ENCODE measurements at regions not wholly inside any gene's neighbourhood (a gene's known extent, or its start where the extent isn't known, plus 50 kb on each side); places are given as distances from the start of the nearest gene placed in this dataset.
A peak's percentile ranks its signal among the peaks of the same experiment; 100 is the strongest.

- DNase-seq (ENCODE audit: low read depth, low spot score): no peak
These were observed 146.4 kb downstream of the PHETA1 start for GRCh38 chr12:111222523-111222922.

DNA sequence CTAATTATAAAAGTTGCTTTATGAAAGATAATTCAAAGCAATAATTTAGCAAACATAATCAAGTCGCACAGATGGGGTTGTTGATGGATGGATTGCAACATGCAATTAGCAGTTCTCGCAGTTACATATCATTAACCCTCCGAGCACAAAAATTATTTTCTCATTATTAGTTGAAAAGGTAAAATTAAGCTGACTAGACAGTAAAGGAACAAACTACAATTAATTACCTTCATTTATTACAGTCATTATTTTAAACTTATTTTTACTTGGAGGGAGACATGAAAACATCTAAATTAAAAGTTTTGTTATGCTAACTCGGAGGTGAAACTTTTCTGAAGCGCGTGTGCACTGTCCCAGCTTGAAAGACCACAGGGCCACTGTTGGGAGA is 146.9 kb downstream of the PHETA1 start:
- DNase-seq (ENCODE audit: low read depth, low spot score): no peak

DNA sequence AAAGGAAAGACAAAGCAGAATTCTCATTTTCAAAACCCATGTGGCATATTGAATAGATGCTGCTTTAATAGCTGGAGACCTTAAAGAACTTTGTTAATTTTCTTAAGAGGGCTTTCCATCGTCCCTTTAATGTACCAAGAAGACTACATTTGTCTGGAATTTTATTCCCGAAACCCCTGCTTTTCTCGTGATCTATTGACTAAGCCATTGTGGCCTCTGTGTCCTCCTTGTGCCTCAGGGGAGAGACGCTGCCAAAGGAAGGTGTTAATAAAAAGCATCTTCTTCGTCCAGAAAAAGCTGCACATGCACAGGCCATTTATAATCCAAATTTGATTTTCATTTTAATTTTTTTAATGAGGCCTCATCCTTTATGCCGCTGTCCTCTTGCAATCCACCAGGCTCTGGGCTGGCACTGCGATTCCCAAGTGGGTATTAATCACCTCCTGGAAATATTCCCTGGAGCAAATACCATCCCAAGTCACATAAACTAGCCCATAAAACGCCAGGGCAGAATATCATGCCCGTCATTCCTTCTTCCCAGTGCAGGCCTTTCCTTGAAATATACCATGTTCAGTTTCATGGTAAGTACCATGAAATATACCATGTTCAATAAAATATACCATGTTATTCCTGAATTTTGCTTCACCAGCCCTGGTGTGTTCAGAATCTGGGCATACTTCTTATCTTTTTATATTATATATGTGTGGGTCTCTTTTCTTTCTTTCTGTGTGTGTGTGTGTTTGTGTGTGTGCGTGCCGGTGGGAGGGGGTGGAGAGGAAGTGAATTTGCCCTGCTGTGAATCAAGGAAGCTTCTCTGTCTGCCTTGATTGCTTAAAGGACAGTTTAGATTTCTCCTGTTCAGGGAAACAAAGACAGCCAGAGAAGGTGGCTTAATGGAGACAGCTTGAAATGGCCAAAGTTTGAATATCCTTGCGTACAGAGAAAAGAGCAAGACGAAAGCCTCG is 147.6 kb downstream of the PHETA1 start:
- DNase-seq (ENCODE audit: low read depth, low spot score): no peak

- no peak for DNase-seq (ENCODE audit: low read depth, low spot score)
These were observed 148.5 kb downstream of the PHETA1 start for GRCh38 chr12:111220363-111220762.

DNA sequence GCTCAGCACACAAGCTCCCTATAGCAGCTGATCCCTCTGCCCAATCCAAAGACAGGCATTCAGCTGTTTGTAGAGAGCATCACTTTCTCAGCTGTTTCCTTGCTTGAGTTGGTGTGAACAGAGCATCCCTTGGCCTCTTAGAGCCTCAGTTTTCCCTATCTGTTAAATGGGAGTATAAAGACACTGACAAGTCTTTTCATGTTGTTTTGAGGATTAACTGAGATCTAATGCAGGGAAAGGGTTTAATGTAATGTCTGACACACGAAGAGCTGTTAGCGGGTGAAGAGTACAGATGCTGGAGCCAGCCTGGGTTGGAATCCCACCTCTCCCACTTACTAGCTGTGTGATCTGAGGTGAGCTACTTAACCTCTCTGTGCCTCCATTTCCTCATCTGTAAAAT is 149.5 kb downstream of the PHETA1 start:
- DNase-seq (ENCODE audit: low read depth, low spot score): no peak

DNA sequence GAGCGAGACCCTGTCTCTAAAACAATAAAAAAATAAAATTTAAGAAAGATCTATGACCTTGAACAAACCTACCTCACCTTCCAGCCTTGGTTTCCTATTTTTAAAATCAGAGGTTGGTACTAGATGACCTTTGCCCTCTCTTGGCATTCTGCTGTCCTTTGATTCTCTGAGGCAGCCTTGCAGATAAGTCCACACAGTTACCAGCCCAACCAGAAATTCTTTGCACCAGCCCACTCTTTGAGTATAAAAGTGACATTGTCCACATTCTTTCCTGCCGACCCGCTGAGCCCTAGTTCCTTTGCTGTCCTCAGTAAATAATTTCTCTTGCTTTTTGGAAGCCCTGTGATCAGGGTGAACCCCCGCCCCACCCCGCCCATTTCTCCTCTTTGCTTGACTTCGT is 150.4 kb downstream of the PHETA1 start:
- no peak for DNase-seq (ENCODE audit: low read depth, low spot score)

- no peak for DNase-seq (ENCODE audit: low read depth, low spot score)
These were observed 152.3 kb downstream of the PHETA1 start for GRCh38 chr12:111216387-111217159.

DNA sequence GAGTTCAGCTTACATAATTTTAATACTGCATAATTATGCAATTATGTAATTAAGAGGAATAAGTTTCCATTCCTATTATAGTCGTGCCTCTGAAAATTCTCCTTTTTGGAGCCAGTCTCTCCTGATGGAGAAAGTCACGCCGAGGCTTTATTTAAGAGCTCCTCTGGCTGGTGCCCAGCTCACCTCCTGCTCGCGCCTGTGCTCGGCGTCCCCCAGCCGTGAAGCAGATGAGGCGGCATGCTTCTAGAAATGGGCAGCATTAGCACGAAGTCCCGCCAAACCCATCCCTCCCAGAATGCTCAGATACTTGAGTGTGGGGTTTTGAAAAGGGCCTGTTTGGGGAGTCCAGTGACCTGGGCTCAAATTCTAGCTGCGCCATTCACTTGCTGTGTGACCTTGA is 153.0 kb downstream of the PHETA1 start:
- DNase-seq (ENCODE audit: low read depth, low spot score): no peak

GRCh38 chr12:111214401-111214800 is 154.5 kb downstream of the PHETA1 start:
- no peak for DNase-seq (ENCODE audit: low read depth, low spot score)

GRCh38 chr12:111213561-111213960 is 155.3 kb downstream of the PHETA1 start:
- no peak for DNase-seq (ENCODE audit: low read depth, low spot score)

DNA sequence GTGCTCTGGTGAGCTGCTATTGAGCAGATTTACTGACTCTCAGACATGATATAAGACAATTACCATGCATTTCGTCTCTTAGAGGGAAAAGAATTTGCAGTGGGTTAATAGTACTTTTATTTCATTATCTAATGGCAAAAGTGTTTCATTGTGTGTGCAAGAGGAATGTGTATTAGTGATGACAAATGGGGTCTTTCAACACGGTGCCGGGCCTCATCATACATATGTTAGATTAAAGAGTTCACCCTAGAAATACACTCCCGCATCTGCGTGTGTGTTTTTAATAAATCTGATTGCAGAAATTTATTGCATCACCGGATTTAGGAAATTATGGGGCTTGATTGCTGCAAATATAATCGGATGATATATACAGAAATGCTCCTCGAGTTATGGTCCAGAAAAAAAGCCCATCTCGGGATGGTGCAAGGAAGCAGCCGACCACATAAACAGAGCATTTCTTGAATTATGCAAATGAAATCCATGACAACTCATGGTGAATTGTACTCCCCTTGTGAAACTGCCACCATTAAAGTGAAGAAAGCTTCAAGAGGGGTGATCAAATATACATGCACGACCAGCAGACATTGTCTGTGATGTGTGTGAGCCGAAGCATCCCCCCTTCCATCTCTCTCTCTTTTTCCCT is 156.0 kb downstream of the PHETA1 start:
- DNase-seq (ENCODE audit: low read depth, low spot score): no peak

GRCh38 chr12:111211910-111212757 is 156.8 kb downstream of the PHETA1 start:
- DNase-seq (ENCODE audit: low read depth, low spot score): peak; percentile 13

GRCh38 chr12:111209811-111210210 is 159.1 kb downstream of the PHETA1 start:
- no peak for DNase-seq (ENCODE audit: low read depth, low spot score)

DNA sequence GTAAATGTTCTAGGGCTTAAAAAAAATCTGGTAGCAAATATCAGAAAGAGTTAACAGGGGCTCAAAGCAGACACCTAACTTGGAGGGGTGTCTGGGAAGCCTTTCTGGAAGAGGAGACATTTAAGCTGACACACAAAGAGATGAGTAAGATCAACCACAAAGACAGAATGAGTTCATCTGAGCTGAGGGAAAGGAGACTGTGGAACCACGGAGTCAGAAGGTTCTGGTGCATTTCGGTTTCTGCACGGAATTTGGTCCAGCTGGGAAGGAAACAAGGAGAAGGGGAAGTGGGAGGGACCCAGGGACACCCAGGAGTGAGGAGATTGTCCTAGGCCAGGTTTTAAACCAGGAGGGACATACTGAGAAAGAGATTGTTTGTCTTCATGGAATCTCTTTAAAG is 161.1 kb downstream of the PHETA1 start:
- no peak for DNase-seq (ENCODE audit: low read depth, low spot score)

- DNase-seq (ENCODE audit: low read depth, low spot score): no peak
These were observed 164.1 kb downstream of the PHETA1 start for GRCh38 chr12:111204788-111205241.

DNA sequence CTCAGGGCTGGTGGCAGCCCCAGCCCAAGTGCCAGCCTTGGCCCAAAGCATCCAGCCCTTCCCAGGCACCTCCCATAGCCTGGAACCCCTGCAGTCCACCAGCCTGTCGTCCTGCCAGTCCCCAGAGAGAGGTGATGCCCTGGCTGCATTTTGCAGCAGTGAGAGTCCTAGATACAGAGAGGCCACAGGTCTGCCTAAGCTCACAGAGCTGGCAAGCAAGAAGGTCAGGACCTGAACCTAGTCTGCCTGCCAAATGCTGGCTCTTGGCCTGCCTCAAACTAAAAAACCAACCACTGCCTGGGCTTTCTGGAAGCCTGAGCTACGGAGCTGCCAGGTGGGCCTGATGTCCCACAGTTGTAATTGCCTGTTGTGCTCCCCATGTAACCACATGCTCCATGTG is 164.9 kb downstream of the PHETA1 start:
- DNase-seq (ENCODE audit: low read depth, low spot score): no peak

DNA sequence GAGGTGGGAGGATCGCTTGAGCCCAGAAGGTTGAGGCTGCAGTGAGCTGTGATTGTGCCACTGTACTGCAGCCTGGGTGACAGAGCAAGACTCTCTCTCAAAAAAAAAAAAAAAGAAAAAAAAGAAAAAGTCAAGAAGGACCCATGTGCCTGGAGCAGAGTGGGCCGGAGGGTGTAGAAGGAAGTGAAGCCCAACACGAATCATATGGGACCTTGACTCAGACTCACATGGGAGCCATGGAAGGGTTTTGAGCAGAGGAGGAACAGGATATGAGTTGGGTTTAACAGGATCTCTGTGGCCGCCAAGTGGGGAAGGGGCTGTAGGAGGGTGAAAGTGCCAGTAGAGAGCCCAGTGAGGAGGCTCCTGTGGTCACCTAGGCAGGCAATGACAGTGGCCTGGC is 165.4 kb downstream of the PHETA1 start:
- DNase-seq (ENCODE audit: low read depth, low spot score): no peak

DNA sequence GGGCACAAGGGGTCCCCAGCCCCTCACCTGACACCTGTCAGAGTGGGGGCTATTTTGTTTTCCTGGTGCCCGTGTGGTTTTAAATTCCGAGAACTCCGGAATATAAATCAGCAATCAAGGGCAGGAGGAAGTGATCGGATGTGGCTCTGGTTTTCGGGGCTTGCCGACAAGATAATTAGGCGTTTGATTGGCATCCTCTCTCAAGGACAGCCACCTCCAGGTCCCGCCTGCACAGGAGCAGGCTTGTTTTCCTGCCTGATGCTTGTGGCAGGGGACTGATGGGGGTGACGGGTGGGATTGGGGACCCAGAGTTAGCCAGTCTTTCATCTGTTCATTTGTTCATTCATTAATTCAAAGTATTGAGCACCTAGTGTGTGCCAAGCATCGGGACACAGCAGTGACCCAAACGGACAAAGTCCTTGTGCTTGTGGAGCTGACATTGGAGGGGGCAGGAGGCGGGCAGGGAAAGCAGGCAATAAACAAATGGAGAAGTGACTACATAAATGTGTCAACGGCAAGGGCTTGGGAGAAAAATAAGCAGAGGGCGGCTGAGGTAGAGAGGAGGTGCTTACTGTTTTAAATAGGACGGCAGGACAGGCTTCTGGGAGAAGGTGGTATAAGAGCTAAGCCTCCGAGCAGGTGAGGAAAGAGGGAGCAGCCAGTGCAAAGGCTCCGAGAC is 166.5 kb downstream of the PHETA1 start:
- no peak for DNase-seq (ENCODE audit: low read depth, low spot score)

- no peak for DNase-seq (ENCODE audit: low read depth, low spot score)
These were observed 167.2 kb downstream of the PHETA1 start for GRCh38 chr12:111201495-111202236.

GRCh38 chr12:111201036-111201435 is 167.9 kb downstream of the PHETA1 start:
- no peak for DNase-seq (ENCODE audit: low read depth, low spot score)
